WTC11 (cell line): ENCODE measurements at regions not wholly inside any gene's neighbourhood (a gene's known extent, or its start where the extent isn't known, plus 50 kb on each side); places are given as distances from the start of the nearest gene placed in this dataset.

ENCODE experiments used
- ATAC-seq: fragments of 200-7000 bp; cut with Tn5 transposase; 2 replicates; pipeline ENCODE4 v1.10.0; 2021; ENCODE audit warnings: mild to moderate bottlenecking, moderate library complexity
- CTCF ChIA-PET: fragments of 300-600 bp; sonication (Branson Sonifier 250); formaldehyde crosslinking; loops from one replicate; lab custom pipeline; 2021; ENCODE audit warnings: antibody characterized with exemption; lab: Charles Lee
- POLR2A ChIA-PET: fragments of 350-600 bp; sonication (Branson Sonifier 250); formaldehyde crosslinking; loops from one replicate; lab custom pipeline; 2021; ENCODE audit warnings: antibody characterized with exemption; lab: Charles Lee
- DNase-seq: peaks from one replicate; pipeline ENCODE4 v3.0.0; 2021; ENCODE audit warnings: low spot score
- H3K27ac Mint-ChIP-seq: 2 replicates; pipeline ENCODE4 v1.8.0; 2021; ENCODE audit warnings: mixed read lengths
- H3K27me3 Mint-ChIP-seq: 2 replicates; pipeline ENCODE4 v1.8.0; 2021; ENCODE audit warnings: low read depth, mild to moderate bottlenecking, moderate library complexity, mixed read lengths
- H3K36me3 Mint-ChIP-seq: 2 replicates; pipeline ENCODE4 v1.8.0; 2021; ENCODE audit warnings: mixed read lengths
- H3K4me1 Mint-ChIP-seq: 2 replicates; pipeline ENCODE4 v1.8.0; 2022; ENCODE audit warnings: mixed read lengths
- H3K4me3 Mint-ChIP-seq: 2 replicates; pipeline ENCODE4 v1.8.0; 2021; ENCODE audit warnings: mild to moderate bottlenecking, moderate library complexity, mixed read lengths
- H3K9me3 Mint-ChIP-seq: 2 replicates; pipeline ENCODE4 v1.8.0; 2021; ENCODE audit warnings: mixed read lengths
- ATF2 ChIP-seq: sonication (generic); formaldehyde crosslinking; IDR thresholded peaks from 2 replicates; pipeline ENCODE4 v1.8.1; 2022; ENCODE audit warnings: low read depth, missing genetic modification reagents, borderline replicate concordance
- CBFB ChIP-seq: sonication (generic); formaldehyde crosslinking; IDR thresholded peaks from 2 replicates; pipeline ENCODE4 v1.8.1; 2022; ENCODE audit warnings: mild to moderate bottlenecking, low read depth, missing genetic modification reagents
- CDX4 ChIP-seq: fragments of 250-450 bp; sonication (Bioruptor Pico); IDR thresholded peaks from 2 replicates; pipeline ENCODE4 v1.9.0; 2021; ENCODE audit warnings: moderate library complexity, mild to moderate bottlenecking, inconsistent platforms, borderline replicate concordance
- CREB1 ChIP-seq: sonication (generic); formaldehyde crosslinking; IDR thresholded peaks from 2 replicates; pipeline ENCODE4 v1.8.0; 2023; ENCODE audit warnings: mild to moderate bottlenecking, missing genetic modification reagents
- ETV6 ChIP-seq: sonication (generic); formaldehyde crosslinking; IDR thresholded peaks from 2 replicates; pipeline ENCODE4 v1.8.1; 2022; ENCODE audit warnings: mild to moderate bottlenecking, missing genetic modification reagents
- FOXJ3 ChIP-seq: sonication (generic); formaldehyde crosslinking; IDR thresholded peaks from 2 replicates; pipeline ENCODE4 v1.9.0; 2021; ENCODE audit warnings: missing genetic modification reagents, mild to moderate bottlenecking, borderline replicate concordance
- GRHL2 ChIP-seq: fragments of 250-450 bp; sonication (Bioruptor Pico); IDR thresholded peaks from 2 replicates; pipeline ENCODE4 v1.8.0; 2022; ENCODE audit warnings: mild to moderate bottlenecking, moderate library complexity; ENCODE audit not compliant: insufficient replicate concordance, severe bottlenecking
- GTF2I ChIP-seq: fragments of 250-450 bp; sonication (Bioruptor Pico); conservative IDR thresholded peaks from 2 replicates; pipeline ENCODE4 v1.4.0; 2021; ENCODE audit warnings: mild to moderate bottlenecking
- IRF2 ChIP-seq: sonication (generic); formaldehyde crosslinking; IDR thresholded peaks from 2 replicates; pipeline ENCODE4 v1.8.0; 2022; ENCODE audit warnings: low read depth, missing genetic modification reagents, borderline replicate concordance
- MAX ChIP-seq: sonication (generic); formaldehyde crosslinking; IDR thresholded peaks from 2 replicates; pipeline ENCODE4 v1.8.0; 2022; ENCODE audit warnings: mild to moderate bottlenecking, missing genetic modification reagents
- NFYB ChIP-seq: sonication (generic); formaldehyde crosslinking; conservative IDR thresholded peaks from 2 replicates; pipeline ENCODE4 v1.8.0; 2022; ENCODE audit warnings: low read depth, missing genetic modification reagents
- TEAD1 ChIP-seq: sonication (generic); formaldehyde crosslinking; IDR thresholded peaks from 2 replicates; pipeline ENCODE4 v1.8.0; 2022; ENCODE audit warnings: mild to moderate bottlenecking, missing genetic modification reagents
- TEAD4 ChIP-seq: sonication (generic); formaldehyde crosslinking; IDR thresholded peaks from 2 replicates; pipeline ENCODE4 v1.8.0; 2022; ENCODE audit warnings: mild to moderate bottlenecking, missing genetic modification reagents
- ZBTB21 ChIP-seq: sonication (generic); formaldehyde crosslinking; IDR thresholded peaks from 2 replicates; pipeline ENCODE4 v1.8.1; 2023; ENCODE audit warnings: mild to moderate bottlenecking, missing genetic modification reagents, borderline replicate concordance
- ZNF121 ChIP-seq: sonication (generic); formaldehyde crosslinking; IDR thresholded peaks from 2 replicates; pipeline ENCODE4 v1.8.0; 2023; ENCODE audit warnings: missing genetic modification reagents
- ZNF138 ChIP-seq: sonication (generic); formaldehyde crosslinking; conservative IDR thresholded peaks from 2 replicates; pipeline ENCODE4 v1.8.1; 2022; ENCODE audit warnings: mild to moderate bottlenecking, moderate library complexity, missing genetic modification reagents
- ZNF232 ChIP-seq: sonication (generic); formaldehyde crosslinking; IDR thresholded peaks from 2 replicates; pipeline ENCODE4 v1.8.0; 2022; ENCODE audit warnings: mild to moderate bottlenecking, missing genetic modification reagents
- ZNF317 ChIP-seq: sonication (generic); formaldehyde crosslinking; IDR thresholded peaks from 2 replicates; pipeline ENCODE4 v1.8.1; 2023; ENCODE audit warnings: low read depth, mild to moderate bottlenecking, moderate library complexity, missing genetic modification reagents, borderline replicate concordance
- ZNF416 ChIP-seq: fragments of 250-450 bp; sonication (Bioruptor Pico); IDR thresholded peaks from 2 replicates; pipeline ENCODE4 v1.9.0; 2021; ENCODE audit warnings: mild to moderate bottlenecking, inconsistent platforms
- ZNF425 ChIP-seq: fragments of 250-450 bp; sonication (Bioruptor Pico); conservative IDR thresholded peaks from 2 replicates; pipeline ENCODE4 v1.9.0; 2021; ENCODE audit warnings: mild to moderate bottlenecking
- ZNF512 ChIP-seq: sonication (generic); formaldehyde crosslinking; IDR thresholded peaks from 2 replicates; pipeline ENCODE4 v1.8.1; 2022; ENCODE audit warnings: missing genetic modification reagents, borderline replicate concordance

- TF ChIP-seq ZBTB21 (CRISPR knock-in tag) (no peak), ZNF121 (CRISPR knock-in tag) (no peak), ZNF317 (CRISPR knock-in tag) (no peak), TEAD1 (CRISPR knock-in tag) (no peak), IRF2 (CRISPR knock-in tag) (no peak), CREB1 (CRISPR knock-in tag) (no peak)
Measured at GRCh38 chr7:13321316-13321715, 633.9 kb downstream of the ARL4A start (continued).

- Mint-ChIP-seq H3K27ac (peak overlapping the region; percentile 47), H3K9me3 (peaks cover 26% of the 10 kb centered on the region), H3K4me3 (peak overlapping the region; percentile 29; the same call in 1 of the 2 replicates)
- ChIA-PET CTCF (no interaction called here), POLR2A (no interaction called here)
- TF ChIP-seq TEAD4 (CRISPR knock-in tag): no peak
- TF ChIP-seq, all 79 proteins: peak for 0
- Mint-ChIP-seq H3K4me1 (peaks cover 30% of the 10 kb centered on the region), H3K27me3 (no peaks in the 10 kb centered on the region), H3K36me3 (peaks cover 14% of the 10 kb centered on the region)
- ATAC-seq: peak; percentile 28; the same call in 1 of the 2 replicates
- no peak for DNase-seq
Measured at GRCh38 chr7:13322126-13322525, 634.7 kb downstream of the ARL4A start.

- Mint-ChIP-seq H3K27ac (no peak overlapping the region), H3K36me3 (peaks cover 16% of the 10 kb centered on the region), H3K4me3 (no peak overlapping the region), H3K4me1 (peaks cover 8% of the 10 kb centered on the region), H3K27me3 (no peaks in the 10 kb centered on the region)
- ChIA-PET CTCF (no interaction called here), POLR2A (no interaction called here)
- no peak for DNase-seq
- no peak for ATAC-seq
- TF ChIP-seq FOXJ3 (CRISPR knock-in tag): no peak
- TF ChIP-seq MAX (CRISPR knock-in tag): no peak
- TF ChIP-seq CBFB: no peak
- TF ChIP-seq GRHL2: no peak
- TF ChIP-seq ZNF138: no peak
- no peak for TF ChIP-seq ETV6 (CRISPR knock-in tag)
- TF ChIP-seq ZNF232 (CRISPR knock-in tag): no peak
- TF ChIP-seq ZNF425 (CRISPR knock-in tag): no peak
- no peak for TF ChIP-seq CDX4 (CRISPR knock-in tag)
- no peak for TF ChIP-seq ZNF416 (CRISPR knock-in tag)
- no peak for TF ChIP-seq GTF2I (CRISPR knock-in tag)
- TF ChIP-seq ATF2 (CRISPR knock-in tag): no peak
- no peak for TF ChIP-seq NFYB (CRISPR knock-in tag)
- TF ChIP-seq ZNF512: no peak
- TF ChIP-seq, all 79 proteins: peak for 0
- peaks cover 22% of the 10 kb centered on the region for H3K9me3 Mint-ChIP-seq
Measured at GRCh38 chr7:13327669-13328068, 640.2 kb downstream of the ARL4A start.
